Uterus (tissue), 3 donors: ENCODE measurements at regions not wholly inside any gene's neighbourhood (a gene's known extent, or its start where the extent isn't known, plus 50 kb on each side); places are given as distances from the start of the nearest gene placed in this dataset.

Experiments used
- DNase-seq, 2 donors: peaks; one replicate each; pipeline ENCODE4 v3.0.0-alpha.2; 2019 to 2020
- H3K27ac ChIP-seq, 2 donors: fragments of 200-600 bp; sonication (generic); 1 replicate in 1 of 2; 2 replicates in 1 of 2; pipeline ENCODE4 v1.5.1; 2016 to 2018
- H3K27me3 ChIP-seq, 2 donors: fragments of 200-600 bp; sonication (generic); one replicate each; pipeline ENCODE4 v1.5.1; 2018 to 2019; ENCODE audit warnings: control low read depth in 1 of 2
- H3K36me3 ChIP-seq, 2 donors: fragments of 200-600 bp; sonication (generic); one replicate each; pipeline ENCODE4 v1.5.1; 2019; ENCODE audit warnings: control low read depth in 1 of 2
- H3K4me1 ChIP-seq, 2 donors: fragments of 200-600 bp; sonication (generic); one replicate each; pipeline ENCODE4 v1.5.1; 2018 to 2019; ENCODE audit warnings: control low read depth in 1 of 2
- H3K4me3 ChIP-seq, 2 donors: fragments of 200-600 bp; sonication (generic); 1 replicate in 1 of 2; 2 replicates in 1 of 2; pipeline ENCODE4 v1.5.1; 2018 to 2019; ENCODE audit warnings: mild to moderate bottlenecking in 1 of 2
- H3K9me3 ChIP-seq, 2 donors: fragments of 200-600 bp; sonication (generic); one replicate each; pipeline ENCODE4 v1.5.1; 2019; ENCODE audit warnings: control low read depth in 1 of 2
- POLR2A ChIP-seq, 2 donors: fragments of 450-650 bp; IDR thresholded peaks; one replicate each; pipeline ENCODE4 v1.6.1; 2016; ENCODE audit warnings: antibody characterized with exemption in 2 of 2, mild to moderate bottlenecking in 1 of 2, moderate library complexity in 1 of 2
- intact Hi-C: fragments of 100-400 bp; cut with DNase I; formaldehyde crosslinking; loops from one replicate; pipeline ENCODE4 v1.15.1; 2023; ENCODE audit warnings: low total_unique reads
- TF ChIP-seq, protein P1 (sequence below), 4 experiments: fragments of 200-600 bp in 2 of 4; fragments of 450-650 bp in 2 of 4; sonication (generic) in 2 of 4; IDR thresholded peaks; one replicate each; pipeline ENCODE4 v1.5.1; 2016 to 2019; ENCODE audit warnings: antibody characterized with exemption in 4 of 4, mild to moderate bottlenecking in 2 of 4, moderate library complexity in 1 of 4
- donor health status: DM: yes; HTN: yes; CAD: no.

- no peak for DNase-seq
- Histone ChIP-seq H3K4me1 (no peaks in the 10 kb centered on the region), H3K27me3 (no peaks in the 10 kb centered on the region), H3K36me3 (no peaks in the 10 kb centered on the region), H3K27ac (no peak overlapping the region), H3K9me3 (no peaks in the 10 kb centered on the region), H3K4me3 (no peak overlapping the region)
- TF ChIP-seq POLR2A (IDR thresholded peaks at IDR 0.05) = no peak
- TF ChIP-seq, protein P1, sequence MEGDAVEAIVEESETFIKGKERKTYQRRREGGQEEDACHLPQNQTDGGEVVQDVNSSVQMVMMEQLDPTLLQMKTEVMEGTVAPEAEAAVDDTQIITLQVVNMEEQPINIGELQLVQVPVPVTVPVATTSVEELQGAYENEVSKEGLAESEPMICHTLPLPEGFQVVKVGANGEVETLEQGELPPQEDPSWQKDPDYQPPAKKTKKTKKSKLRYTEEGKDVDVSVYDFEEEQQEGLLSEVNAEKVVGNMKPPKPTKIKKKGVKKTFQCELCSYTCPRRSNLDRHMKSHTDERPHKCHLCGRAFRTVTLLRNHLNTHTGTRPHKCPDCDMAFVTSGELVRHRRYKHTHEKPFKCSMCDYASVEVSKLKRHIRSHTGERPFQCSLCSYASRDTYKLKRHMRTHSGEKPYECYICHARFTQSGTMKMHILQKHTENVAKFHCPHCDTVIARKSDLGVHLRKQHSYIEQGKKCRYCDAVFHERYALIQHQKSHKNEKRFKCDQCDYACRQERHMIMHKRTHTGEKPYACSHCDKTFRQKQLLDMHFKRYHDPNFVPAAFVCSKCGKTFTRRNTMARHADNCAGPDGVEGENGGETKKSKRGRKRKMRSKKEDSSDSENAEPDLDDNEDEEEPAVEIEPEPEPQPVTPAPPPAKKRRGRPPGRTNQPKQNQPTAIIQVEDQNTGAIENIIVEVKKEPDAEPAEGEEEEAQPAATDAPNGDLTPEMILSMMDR (IDR thresholded peaks at IDR 0.05) = no peak
- intact Hi-C loops = no loop called here
Measured at GRCh38 chr12:20050221-20050620, 318.1 kb upstream of the PDE3A start.

DNA sequence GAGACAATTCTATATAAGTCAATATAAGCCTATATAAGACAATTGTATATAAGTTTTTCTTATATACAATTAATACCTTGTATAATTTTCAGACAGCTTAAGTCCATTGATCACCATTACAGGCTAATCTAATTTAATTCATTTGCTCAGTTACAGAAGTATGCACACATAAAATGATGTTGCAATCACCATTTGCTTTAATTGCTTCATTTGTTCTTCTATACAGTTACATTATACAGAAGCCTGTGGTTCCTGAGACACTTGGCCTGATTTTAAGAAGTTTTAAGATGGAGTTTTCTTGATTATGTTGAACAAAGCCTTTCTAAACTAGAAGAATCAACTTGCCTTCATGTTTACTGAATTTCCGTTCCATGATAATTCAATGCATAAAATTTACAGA is 314.6 kb upstream of the PDE3A start:
- no peaks in the 10 kb centered on the region for H3K27me3 ChIP-seq
- DNase-seq = no peak
- TF ChIP-seq, protein P1 (IDR thresholded peaks at IDR 0.05) = no peak
- no peak for TF ChIP-seq POLR2A (IDR thresholded peaks at IDR 0.05)
- H3K9me3 ChIP-seq = no peaks in the 10 kb centered on the region
- intact Hi-C loops = no loop called here
- no peak overlapping the region for H3K27ac ChIP-seq
- H3K36me3 ChIP-seq = no peaks in the 10 kb centered on the region
- no peak overlapping the region for H3K4me3 ChIP-seq
- H3K4me1 ChIP-seq = no peaks in the 10 kb centered on the region

DNA sequence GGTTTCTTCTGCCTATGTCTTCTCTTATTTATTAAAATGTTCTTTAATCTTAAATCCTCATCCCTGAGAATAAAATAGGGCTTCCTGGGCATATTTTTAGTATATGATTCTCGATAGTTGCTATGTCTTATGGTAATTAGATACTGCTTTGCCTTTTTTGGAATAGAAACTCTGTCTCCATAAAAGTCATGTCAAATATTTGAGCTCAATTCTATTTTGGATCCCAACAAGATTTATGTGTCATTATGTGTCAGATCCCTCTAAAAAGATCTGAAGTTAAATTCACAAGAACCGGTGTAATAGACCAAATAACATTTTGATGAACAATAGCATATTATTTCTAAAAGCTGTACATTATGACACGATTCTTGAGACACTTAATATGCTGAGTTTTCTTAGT is 312.5 kb upstream of the PDE3A start:
- DNase-seq = no peak
- TF ChIP-seq, protein P1 (IDR thresholded peaks at IDR 0.05) = no peak
- no peak for TF ChIP-seq POLR2A (IDR thresholded peaks at IDR 0.05)

DNA sequence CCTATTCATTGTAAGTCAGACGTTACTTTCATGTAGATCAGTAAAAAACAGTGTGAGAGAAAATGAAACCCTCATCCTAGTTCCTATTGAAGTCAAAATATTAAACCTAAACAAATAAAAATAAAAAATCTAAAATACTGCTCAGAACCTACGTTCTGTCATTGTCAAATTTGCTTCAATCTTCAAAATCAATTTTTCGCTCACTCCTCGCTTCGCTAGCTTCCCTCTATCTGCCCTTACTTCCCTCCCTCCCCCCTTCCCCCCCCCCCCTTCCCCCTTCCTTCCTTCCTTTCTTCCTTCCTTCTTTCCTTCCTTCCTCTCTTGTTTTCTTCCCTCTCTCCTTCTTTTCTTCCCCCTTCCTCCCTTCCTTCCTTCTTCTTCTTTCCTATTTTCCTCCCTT is 310.9 kb upstream of the PDE3A start:
- TF ChIP-seq POLR2A (IDR thresholded peaks at IDR 0.05) = no peak
- TF ChIP-seq, protein P1 (IDR thresholded peaks at IDR 0.05) = no peak
- H3K4me3 ChIP-seq = no peak overlapping the region
- DNase-seq = no peak
- intact Hi-C loops = loop anchor here (2.0 kb wide), 1 partner anchor 15 kb away; no protein-coding TSS in a partner anchor
- H3K27me3 ChIP-seq = no peaks in the 10 kb centered on the region
- H3K9me3 ChIP-seq = no peaks in the 10 kb centered on the region
- H3K27ac ChIP-seq = no peak overlapping the region
- H3K4me1 ChIP-seq = no peaks in the 10 kb centered on the region
- no peaks in the 10 kb centered on the region for H3K36me3 ChIP-seq

More for the DNA sequence above, 312.5 kb upstream of the PDE3A start:
- H3K36me3 ChIP-seq = no peaks in the 10 kb centered on the region
- no peaks in the 10 kb centered on the region for H3K4me1 ChIP-seq
- no peaks in the 10 kb centered on the region for H3K27me3 ChIP-seq
- H3K9me3 ChIP-seq = no peaks in the 10 kb centered on the region
- intact Hi-C loops = loop anchor here (2.0 kb wide), 1 partner anchor 17 kb away; no protein-coding TSS in a partner anchor
- no peak overlapping the region for H3K4me3 ChIP-seq
- H3K27ac ChIP-seq = peak overlapping the region in 1 of 2 donors; percentile 30

GRCh38 chr12:20063116-20063515 is 305.2 kb upstream of the PDE3A start:
- H3K4me1 ChIP-seq = no peaks in the 10 kb centered on the region
- DNase-seq = no peak
- no peak overlapping the region for H3K4me3 ChIP-seq
- H3K27ac ChIP-seq = no peak overlapping the region
- H3K36me3 ChIP-seq = no peaks in the 10 kb centered on the region
- TF ChIP-seq, protein P1 (IDR thresholded peaks at IDR 0.05) = no peak
- no peak for TF ChIP-seq POLR2A (IDR thresholded peaks at IDR 0.05)
- H3K9me3 ChIP-seq = no peaks in the 10 kb centered on the region
- intact Hi-C loops = no loop called here
- H3K27me3 ChIP-seq = no peaks in the 10 kb centered on the region
